GM21717 (cell line): ENCODE measurements at regions not wholly inside any gene's neighbourhood (a gene's known extent, or its start where the extent isn't known, plus 50 kb on each side); places are given as distances from the start of the nearest gene placed in this dataset.
"Not testable (repeated sequence)": the region's sequence is repeated elsewhere in the genome, so short reads cannot be mapped to it uniquely, and the experiment has no call there.

Experiments used
- ATAC-seq: cut with Tn5 transposase; IDR thresholded peaks from one replicate; pipeline ENCODE4 v1.9.1; 2021; ENCODE audit warnings: mild to moderate bottlenecking, moderate library complexity; ENCODE audit not compliant: unreplicated experiment

- no peak for ATAC-seq
These were observed 136.0 kb downstream of the NR2F2 start for GRCh38 chr15:96466389-96466947.

GRCh38 chr15:96468036-96468435, 137.5 kb downstream of the NR2F2 start:
- ATAC-seq = no peak

GRCh38 chr15:96470681-96471310, 140.3 kb downstream of the NR2F2 start:
- ATAC-seq = no peak

- no peak for ATAC-seq
These were observed 142.2 kb downstream of the NR2F2 start for GRCh38 chr15:96472681-96473080.

- ATAC-seq = no peak
These were observed 143.1 kb downstream of the NR2F2 start for GRCh38 chr15:96473556-96473955.

GRCh38 chr15:96474231-96474664, 143.7 kb downstream of the NR2F2 start:
- ATAC-seq = no peak

GRCh38 chr15:96477227-96477626, 146.7 kb downstream of the NR2F2 start:
- no peak for ATAC-seq

GRCh38 chr15:96484412-96484811, 153.9 kb downstream of the NR2F2 start:
- ATAC-seq = not testable (repeated sequence)

- ATAC-seq = no peak
These were observed 154.3 kb downstream of the NR2F2 start for GRCh38 chr15:96484830-96485229.

GRCh38 chr15:96487245-96487644, 156.7 kb downstream of the NR2F2 start:
- ATAC-seq = no peak

GRCh38 chr15:96491066-96491699, 160.7 kb downstream of the NR2F2 start:
- not testable (repeated sequence) for ATAC-seq

GRCh38 chr15:96491700-96492644, 161.5 kb downstream of the NR2F2 start:
- ATAC-seq = not testable (repeated sequence)

GRCh38 chr15:96494505-96494904, 164.0 kb downstream of the NR2F2 start:
- no peak for ATAC-seq

- ATAC-seq = no peak
These were observed 164.9 kb downstream of the NR2F2 start for GRCh38 chr15:96495386-96495785.

- ATAC-seq = no peak
These were observed 167.5 kb downstream of the NR2F2 start for GRCh38 chr15:96497951-96498350.

- ATAC-seq = no peak
These were observed 170.0 kb downstream of the NR2F2 start for GRCh38 chr15:96500508-96500907.

- ATAC-seq = no peak
These were observed 170.9 kb downstream of the NR2F2 start for GRCh38 chr15:96501362-96501761.

- no peak for ATAC-seq
These were observed 171.7 kb downstream of the NR2F2 start for GRCh38 chr15:96502196-96502595.

GRCh38 chr15:96503276-96503675, 172.8 kb downstream of the NR2F2 start:
- no peak for ATAC-seq

- no peak for ATAC-seq
These were observed 173.9 kb downstream of the NR2F2 start for GRCh38 chr15:96504371-96504770.

GRCh38 chr15:96505014-96505413, 174.5 kb downstream of the NR2F2 start:
- ATAC-seq = no peak
